ENCODE measurements at regions not wholly inside any gene's neighbourhood (a gene's known extent, or its start where the extent isn't known, plus 50 kb on each side); places are given as distances from the start of the nearest gene placed in this dataset.
"Not testable (repeated sequence)": the region's sequence is repeated elsewhere in the genome, so short reads cannot be mapped to it uniquely, and the experiment has no call there.

GRCh38 chr6:10343320-10343719, 71.6 kb downstream of the TFAP2A start:
- no peak for DNase-seq

GRCh38 chr6:10341605-10342004, 73.3 kb downstream of the TFAP2A start:
- DNase-seq, result no peak

GRCh38 chr6:10338151-10338550, 76.7 kb downstream of the TFAP2A start:
- no peak for DNase-seq

GRCh38 chr6:10337376-10337775, 77.5 kb downstream of the TFAP2A start:
- DNase-seq, result not testable (repeated sequence)

- no peak for DNase-seq
Measured at GRCh38 chr6:10332111-10332510, 82.8 kb downstream of the TFAP2A start.

GRCh38 chr6:10331334-10331968, 83.4 kb downstream of the TFAP2A start:
- no peak for DNase-seq

- no peak for DNase-seq
Measured at GRCh38 chr6:10330515-10330914, 84.4 kb downstream of the TFAP2A start.

GRCh38 chr6:10323018-10323417, 91.9 kb downstream of the TFAP2A start:
- no peak for DNase-seq

- DNase-seq, result no peak
Measured at GRCh38 chr6:10320291-10320690, 94.6 kb downstream of the TFAP2A start.

GRCh38 chr6:10316373-10316721, 98.5 kb downstream of the TFAP2A start:
- no peak for DNase-seq

GRCh38 chr6:10315658-10316372, 99.1 kb downstream of the TFAP2A start:
- DNase-seq, result no peak

- no peak for DNase-seq
Measured at GRCh38 chr6:10315034-10315433, 99.8 kb downstream of the TFAP2A start.

- no peak for DNase-seq
Measured at GRCh38 chr6:10314163-10314955, 100.5 kb downstream of the TFAP2A start.

GRCh38 chr6:10313799-10314162, 101.1 kb downstream of the TFAP2A start:
- no peak for DNase-seq

- DNase-seq, result no peak
Measured at GRCh38 chr6:10312445-10312844, 102.4 kb downstream of the TFAP2A start.

- DNase-seq, result not testable (repeated sequence)
Measured at GRCh38 chr6:10311546-10312405, 103.1 kb downstream of the TFAP2A start.

- no peak for DNase-seq
Measured at GRCh38 chr6:10310826-10311225, 104.0 kb downstream of the TFAP2A start.

GRCh38 chr6:10310330-10310653, 104.6 kb downstream of the TFAP2A start:
- DNase-seq, result no peak

- no peak for DNase-seq
Measured at GRCh38 chr6:10309457-10310329, 105.2 kb downstream of the TFAP2A start.

- DNase-seq, result no peak
Measured at GRCh38 chr6:10307476-10307875, 107.4 kb downstream of the TFAP2A start.

- DNase-seq, result no peak
Measured at GRCh38 chr6:10307028-10307427, 107.8 kb downstream of the TFAP2A start.

GRCh38 chr6:10305790-10306415, 109.0 kb downstream of the TFAP2A start:
- no peak for DNase-seq
